NB4 (cell line): ENCODE measurements at regions not wholly inside any gene's neighbourhood (a gene's known extent, or its start where the extent isn't known, plus 50 kb on each side); places are given as distances from the start of the nearest gene placed in this dataset.

Source experiments
- CTCF ChIP-seq: IDR thresholded peaks from one replicate; pipeline ENCODE4 v1.5.1; 2012; ENCODE audit warnings: low read depth, low read length
- POLR2A ChIP-seq: IDR thresholded peaks from 2 replicates; pipeline ENCODE4 v1.6.1; 2011; ENCODE audit warnings: mild to moderate bottlenecking; ENCODE audit not compliant: insufficient read length; ENCODE audit errors: extremely low read depth

DNA sequence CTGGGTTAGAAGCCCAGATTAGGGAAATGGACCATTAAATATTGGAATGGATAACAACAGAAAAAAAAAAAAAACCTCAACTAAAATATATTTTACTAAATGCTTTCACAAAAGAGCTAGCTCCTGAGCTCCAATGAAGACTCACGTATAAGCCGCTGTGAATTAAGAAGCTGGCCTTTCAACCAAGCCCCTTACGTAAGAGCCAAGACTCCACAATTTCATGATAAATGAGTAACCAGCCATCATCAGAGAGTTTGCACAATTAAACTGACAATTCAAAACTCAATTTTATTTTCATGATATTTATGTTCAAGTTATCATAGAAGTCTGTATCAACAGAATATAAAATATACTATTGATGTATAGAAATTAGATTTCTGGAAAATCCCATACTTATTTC, 70.7 kb upstream of the HNRNPA3 start:
- TF ChIP-seq POLR2A: no peak
- no peak for TF ChIP-seq CTCF
